ENCODE measurements at regions not wholly inside any gene's neighbourhood (a gene's known extent, or its start where the extent isn't known, plus 50 kb on each side); places are given as distances from the start of the nearest gene placed in this dataset.

DNA sequence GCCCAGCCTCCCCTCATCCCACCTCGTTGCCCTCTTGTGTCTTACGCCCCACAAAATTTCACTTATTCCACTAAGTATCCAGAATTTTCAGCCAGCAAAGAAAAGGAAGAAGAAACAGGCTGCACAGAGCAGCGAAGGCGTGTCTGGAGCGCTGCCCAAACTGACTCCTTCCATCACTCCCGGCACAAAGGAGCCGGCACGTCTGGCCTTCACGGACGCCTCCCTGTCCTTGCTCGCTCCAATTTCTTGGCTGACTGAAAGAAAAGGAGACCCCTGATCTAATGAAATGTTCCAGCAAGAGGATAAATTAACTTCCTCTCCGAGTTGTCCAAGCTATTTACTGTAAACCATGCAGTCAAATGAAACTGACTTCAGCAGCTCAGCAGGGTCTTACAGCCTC lies 152.3 kb upstream of the CDH4 start:
- H3K36me3 ChIP-seq (ENCODE audit: control insufficient read depth in 2 of 4, insufficient read depth in 4 of 4, low read length in 3 of 4): no peaks in the 10 kb centered on the region
- H3K23ac ChIP-seq (ENCODE audit: insufficient read length): no peak overlapping the region
- FAIRE-seq (no peak), DNase-seq (ENCODE audit: low read depth in 1 of 2, low spot score in 2 of 2) (no peak)
- H3K56ac ChIP-seq (replicated peaks; ENCODE audit: insufficient read length, low read depth, low read length): no peak overlapping the region
- no peak overlapping the region for H4K91ac ChIP-seq (replicated peaks; ENCODE audit: insufficient read length, low read length)
- no peaks in the 10 kb centered on the region for H3K9me3 ChIP-seq (ENCODE audit: insufficient read depth in 2 of 2, low read depth in 1 of 2, low read length in 1 of 2)
- no peaks in the 10 kb centered on the region for H4K20me1 ChIP-seq (replicated peaks in 1 of 2; ENCODE audit: control insufficient read depth in 1 of 2, insufficient read depth in 2 of 2, low read length in 2 of 2)
- no peak overlapping the region for H4K8ac ChIP-seq (ENCODE audit: extremely low read depth, insufficient read depth, low read length)
- H2AFZ ChIP-seq (ENCODE audit: low read length): no peak overlapping the region
- no peak overlapping the region for H2BK15ac ChIP-seq (ENCODE audit: low read length)
- no peak overlapping the region for H2BK20ac ChIP-seq (ENCODE audit: low read length)
- no peak overlapping the region for H3K4ac ChIP-seq (replicated peaks; ENCODE audit: insufficient read length, low read depth, low read length)
- H3K4me3 ChIP-seq (ENCODE audit: extremely low read depth in 1 of 4, insufficient read depth in 2 of 4, low read depth in 3 of 4, low read length in 4 of 4): no peak overlapping the region
- H3K23me2 ChIP-seq (ENCODE audit: low read depth, low read length): no peaks in the 10 kb centered on the region
- H3K79me1 ChIP-seq (ENCODE audit: low read depth, low read length): no peaks in the 10 kb centered on the region
- no peak overlapping the region for H2BK12ac ChIP-seq (ENCODE audit: low read depth, low read length)
- no peak overlapping the region for H3K4me2 ChIP-seq (ENCODE audit: insufficient read depth in 1 of 2, low read depth in 2 of 2, low read length in 2 of 2)
- TF ChIP-seq RBBP5 (IDR thresholded peaks at IDR 0.05; ENCODE audit: borderline replicate concordance, low read depth, low read length): no peak
- peaks cover 2 to 23% (median 16%) of the 10 kb centered on the region in 4 experiments; a peak in 5 of 7 replicates for H3K27me3 ChIP-seq (replicated peaks in 1 of 4; ENCODE audit: control insufficient read depth in 3 of 4, extremely low read depth in 1 of 4, insufficient read depth in 3 of 4, low read length in 3 of 4)
- H2BK5ac ChIP-seq (ENCODE audit: low read depth, low read length): no peak overlapping the region
- no peaks in the 10 kb centered on the region for H3K79me2 ChIP-seq (ENCODE audit: control insufficient read depth in 1 of 2, insufficient read depth in 2 of 2, low read length in 2 of 2)
- H3K4me1 ChIP-seq (replicated peaks in 1 of 4; ENCODE audit: control insufficient read depth in 3 of 4, insufficient read depth in 4 of 4, low read length in 3 of 4): no peaks in the 10 kb centered on the region
- H3K18ac ChIP-seq (ENCODE audit: extremely low read depth, low read length): no peak overlapping the region
- CTCF ChIA-PET (ENCODE audit: partially characterized antibody): no interaction called here
- no peak overlapping the region for H3K14ac ChIP-seq (ENCODE audit: insufficient read length)
- 94% methylated on average over 12 of the region's 12 CpGs; no CpG with 5 or more reads in 1 of the 2 experiments for WGBS, 2 experiments (ENCODE audit: extremely low coverage in 1 of 2, insufficient coverage in 1 of 2, insufficient read length in 1 of 2, insufficient replicate concordance in 2 of 2, low coverage in 1 of 2, low lambda C conversion rate in 2 of 2, missing lambda C conversion rate in 1 of 2)
- POLR2A ChIA-PET (ENCODE audit: partially characterized antibody): no interaction called here
- H3K9ac ChIP-seq (replicated peaks in 1 of 4; ENCODE audit: extremely low read depth in 1 of 4, low read depth in 3 of 4, low read length in 3 of 4): no peak overlapping the region
- no peak overlapping the region for H2AK5ac ChIP-seq (ENCODE audit: low read depth, low read length)
- H3K27ac ChIP-seq (ENCODE audit: low read depth, low read length): no peak overlapping the region
- H2BK120ac ChIP-seq (replicated peaks; ENCODE audit: low read depth, low read length): no peak overlapping the region
- no peak overlapping the region for H4K5ac ChIP-seq (ENCODE audit: insufficient read length, low read depth, low read length)

All from H1 (cell line).